Mesenchymal stem cell (in vitro differentiated cells and primary cell): ENCODE measurements at regions not wholly inside any gene's neighbourhood (a gene's known extent, or its start where the extent isn't known, plus 50 kb on each side); places are given as distances from the start of the nearest gene placed in this dataset.
A peak's percentile ranks its signal among the peaks of the same experiment; 100 is the strongest.

ENCODE experiments used
- DNase-seq: peaks from one replicate; pipeline ENCODE4 v3.0.0-alpha.2; 2013
- H2AFZ ChIP-seq: one replicate; pipeline ENCODE4 v1.6.1; 2013; ENCODE audit warnings: low read depth, mild to moderate bottlenecking, control low read depth, inconsistent platforms, low read length, moderate library complexity
- H2AK5ac ChIP-seq: 2 replicates; pipeline ENCODE4 v1.6.1; 2013; ENCODE audit warnings: low read length, moderate library complexity, mild to moderate bottlenecking, inconsistent platforms; ENCODE audit not compliant: severe bottlenecking
- H2BK120ac ChIP-seq: one replicate; pipeline ENCODE4 v1.6.1; 2013; ENCODE audit warnings: low read depth, mild to moderate bottlenecking, inconsistent platforms, low read length, moderate library complexity
- H2BK12ac ChIP-seq, 2 experiments: one replicate each; pipeline ENCODE4 v1.6.1; 2013; ENCODE audit warnings: inconsistent platforms in 2 of 2, low read length in 2 of 2, mild to moderate bottlenecking in 2 of 2, moderate library complexity in 2 of 2, control low read depth in 1 of 2
- H2BK15ac ChIP-seq: one replicate; pipeline ENCODE4 v1.6.1; 2013; ENCODE audit warnings: mild to moderate bottlenecking, low read depth, inconsistent platforms; ENCODE audit not compliant: poor library complexity, severe bottlenecking
- H2BK5ac ChIP-seq: 2 replicates; pipeline ENCODE4 v1.6.1; 2013; ENCODE audit warnings: low read depth, mild to moderate bottlenecking, low read length, control low read depth, inconsistent platforms; ENCODE audit not compliant: poor library complexity, severe bottlenecking
- H3K14ac ChIP-seq, 2 experiments: one replicate each; pipeline ENCODE4 v1.6.1; 2013; ENCODE audit warnings: inconsistent platforms in 2 of 2, low read length in 2 of 2, control low read depth in 1 of 2, mild to moderate bottlenecking in 1 of 2, moderate library complexity in 1 of 2
- H3K18ac ChIP-seq, 2 experiments: one replicate each; pipeline ENCODE4 v1.6.1; 2013; ENCODE audit warnings: inconsistent platforms in 2 of 2, low read length in 2 of 2, control low read depth in 1 of 2, low read depth in 1 of 2, mild to moderate bottlenecking in 1 of 2
- H3K23ac ChIP-seq, 2 experiments: one replicate each; pipeline ENCODE4 v1.6.1; 2013; ENCODE audit warnings: inconsistent platforms in 2 of 2, low read length in 2 of 2, mild to moderate bottlenecking in 2 of 2, moderate library complexity in 2 of 2, control low read depth in 1 of 2
- H3K27ac ChIP-seq: 2 replicates; pipeline ENCODE4 v1.5.1; 2013; ENCODE audit warnings: mild to moderate bottlenecking, moderate library complexity, low read length, control low read depth, inconsistent platforms; ENCODE audit not compliant: poor library complexity, severe bottlenecking
- H3K27me3 ChIP-seq, 2 experiments: 2 replicates each; pipeline versions ENCODE4 v1.6.1 to v1.7.0; 2013; ENCODE audit warnings: low read length in 2 of 2, mild to moderate bottlenecking in 2 of 2, moderate library complexity in 2 of 2, control low read depth in 1 of 2, inconsistent platforms in 1 of 2; ENCODE audit not compliant: control insufficient read depth in 1 of 2, insufficient read depth in 1 of 2
- H3K36me3 ChIP-seq, 2 experiments: 2 replicates each; pipeline versions ENCODE4 v1.6.1 to v1.7.0; 2013; ENCODE audit warnings: low read length in 2 of 2, control low read depth in 1 of 2, inconsistent platforms in 1 of 2, low read depth in 1 of 2, mild to moderate bottlenecking in 1 of 2; ENCODE audit not compliant: insufficient read depth in 2 of 2, control insufficient read depth in 1 of 2
- H3K4ac ChIP-seq, 2 experiments: one replicate each; pipeline ENCODE4 v1.6.1; 2013; ENCODE audit warnings: inconsistent platforms in 2 of 2, low read length in 2 of 2, mild to moderate bottlenecking in 2 of 2, moderate library complexity in 2 of 2, control low read depth in 1 of 2, low read depth in 1 of 2
- H3K4me1 ChIP-seq: 2 replicates; pipeline ENCODE4 v1.6.1; 2013; ENCODE audit warnings: low read depth, low read length, control low read depth; ENCODE audit not compliant: control insufficient read depth, insufficient read depth
- H3K4me2 ChIP-seq: 2 replicates; pipeline ENCODE4 v1.6.1; 2013; ENCODE audit warnings: low read length, mild to moderate bottlenecking, inconsistent platforms; ENCODE audit not compliant: poor library complexity, severe bottlenecking
- H3K4me3 ChIP-seq, 2 experiments: 2 replicates each; pipeline versions ENCODE4 v1.5.1 to v1.7.0; 2013; ENCODE audit warnings: low read length in 2 of 2, mild to moderate bottlenecking in 2 of 2, control low read depth in 1 of 2, low read depth in 1 of 2; ENCODE audit not compliant: insufficient read depth in 1 of 2
- H3K79me1 ChIP-seq: replicated peaks from 2 replicates; pipeline ENCODE4 v1.6.1; 2013; ENCODE audit warnings: mild to moderate bottlenecking, control low read depth, low read length, inconsistent platforms; ENCODE audit not compliant: poor library complexity, severe bottlenecking
- H3K9ac ChIP-seq: 2 replicates; pipeline ENCODE4 v1.7.0; 2013; ENCODE audit warnings: mild to moderate bottlenecking, low read length, moderate library complexity
- H3K9me3 ChIP-seq: 2 replicates; pipeline ENCODE4 v1.7.0; 2013; ENCODE audit warnings: mild to moderate bottlenecking, low read length; ENCODE audit not compliant: control insufficient read depth
- H4K8ac ChIP-seq: one replicate; pipeline ENCODE4 v1.6.1; 2013; ENCODE audit warnings: inconsistent platforms, mild to moderate bottlenecking, low read length, moderate library complexity
- H4K91ac ChIP-seq: one replicate; pipeline ENCODE4 v1.6.1; 2013; ENCODE audit warnings: mild to moderate bottlenecking, low read length, inconsistent platforms
- WGBS: methylation state at CpG from one replicate; pipeline ENCODE4 v1.1.7; 2013; ENCODE audit warnings: mixed read lengths; 5-methylcytosine and 5-hydroxymethylcytosine counted together

GRCh38 chr3:107256963-107257362 is 120.3 kb upstream of the CCDC54 start:
- peaks cover 0 to 6% of the 10 kb centered on the region in 2 experiments for H3K36me3 ChIP-seq
- no peaks in the 10 kb centered on the region for H3K4me1 ChIP-seq
- H2BK5ac ChIP-seq, result no peak overlapping the region
- no peak overlapping the region for H2BK12ac ChIP-seq
- no peak overlapping the region for H3K14ac ChIP-seq
- H2AFZ ChIP-seq, result no peak overlapping the region
- no peak overlapping the region for H4K91ac ChIP-seq
- no peak overlapping the region for H3K4me3 ChIP-seq
- H3K9me3 ChIP-seq, result no peaks in the 10 kb centered on the region
- no peak overlapping the region for H2BK120ac ChIP-seq
- no peak overlapping the region for H3K18ac ChIP-seq
- H2AK5ac ChIP-seq, result no peak overlapping the region
- H4K8ac ChIP-seq, result no peak overlapping the region
- H3K79me1 ChIP-seq, result no peaks in the 10 kb centered on the region
- no peaks in the 10 kb centered on the region for H3K27me3 ChIP-seq
- WGBS, result 0% methylated on average over 1 of the region's 1 CpG
- H2BK15ac ChIP-seq, result no peak overlapping the region
- H3K27ac ChIP-seq, result no peak overlapping the region
- H3K23ac ChIP-seq, result no peak overlapping the region
- H3K9ac ChIP-seq, result no peak overlapping the region
- no peak overlapping the region for H3K4ac ChIP-seq
- DNase-seq, result no peak
- H3K4me2 ChIP-seq, result no peak overlapping the region

GRCh38 chr3:107258300-107258699 is 118.9 kb upstream of the CCDC54 start:
- Histone ChIP-seq H3K9ac (no peak overlapping the region), H3K27me3 (no peaks in the 10 kb centered on the region), H3K4me3 (no peak overlapping the region), H2BK5ac (no peak overlapping the region), H2BK15ac (no peak overlapping the region), H3K18ac (no peak overlapping the region), H3K79me1 (no peaks in the 10 kb centered on the region), H3K27ac (no peak overlapping the region), H2AFZ (no peak overlapping the region), H4K91ac (no peak overlapping the region), H3K36me3 (peaks cover 0 to 4% of the 10 kb centered on the region in 2 experiments), H3K4me2 (no peak overlapping the region), H3K4ac (no peak overlapping the region), H3K9me3 (no peaks in the 10 kb centered on the region), H2AK5ac (no peak overlapping the region), H2BK12ac (no peak overlapping the region), H3K4me1 (no peaks in the 10 kb centered on the region), H3K23ac (no peak overlapping the region), H3K14ac (no peak overlapping the region), H4K8ac (no peak overlapping the region), H2BK120ac (no peak overlapping the region)
- 98% methylated on average over 1 of the region's 1 CpG for WGBS
- no peak for DNase-seq

- DNase-seq, result no peak
- no peak overlapping the region for H2AK5ac ChIP-seq
- 100% methylated on average over 1 of the region's 1 CpG for WGBS
- no peak overlapping the region for H3K18ac ChIP-seq
- H2BK5ac ChIP-seq, result no peak overlapping the region
- H3K9ac ChIP-seq, result no peak overlapping the region
- no peaks in the 10 kb centered on the region for H3K27me3 ChIP-seq
- H2AFZ ChIP-seq, result no peak overlapping the region
- no peak overlapping the region for H2BK12ac ChIP-seq
- no peak overlapping the region for H3K4me2 ChIP-seq
- H3K79me1 ChIP-seq, result no peaks in the 10 kb centered on the region
- no peak overlapping the region for H3K27ac ChIP-seq
- no peak overlapping the region for H4K8ac ChIP-seq
- H3K36me3 ChIP-seq, result no peaks in the 10 kb centered on the region
- H3K4ac ChIP-seq, result no peak overlapping the region
- H4K91ac ChIP-seq, result no peak overlapping the region
- H3K4me1 ChIP-seq, result no peaks in the 10 kb centered on the region
- no peak overlapping the region for H3K23ac ChIP-seq
- no peak overlapping the region for H3K4me3 ChIP-seq
- no peak overlapping the region for H2BK120ac ChIP-seq
- H3K14ac ChIP-seq, result no peak overlapping the region
- no peak overlapping the region for H2BK15ac ChIP-seq
- no peaks in the 10 kb centered on the region for H3K9me3 ChIP-seq
These were observed 117.0 kb upstream of the CCDC54 start for GRCh38 chr3:107260207-107260606.

GRCh38 chr3:107263269-107264021 is 113.8 kb upstream of the CCDC54 start:
- Histone ChIP-seq H3K4me3 (peak overlapping the region in 1 of 2 experiments; percentile 68), H3K9me3 (no peaks in the 10 kb centered on the region), H3K4me1 (no peaks in the 10 kb centered on the region), H3K9ac (peak overlapping the region; percentile 85), H3K23ac (peak overlapping the region in 1 of 2 experiments; percentile 68), H2AK5ac (no peak overlapping the region), H3K4ac (peak overlapping the region in 1 of 2 experiments; percentile 55), H2AFZ (no peak overlapping the region), H2BK12ac (no peak overlapping the region), H2BK120ac (no peak overlapping the region), H3K27me3 (no peaks in the 10 kb centered on the region), H3K14ac (no peak overlapping the region), H4K91ac (no peak overlapping the region), H2BK5ac (no peak overlapping the region), H3K27ac (no peak overlapping the region), H2BK15ac (no peak overlapping the region), H3K79me1 (no peaks in the 10 kb centered on the region), H3K4me2 (peak overlapping the region; percentile 13), H3K36me3 (no peaks in the 10 kb centered on the region), H4K8ac (peak overlapping the region; percentile 13), H3K18ac (peak overlapping the region; percentile 49 to 56)
- WGBS, result 75% methylated on average over 9 of the region's 9 CpGs
- peak; percentile 58 for DNase-seq
